HG02759 (cell line): ENCODE measurements at regions not wholly inside any gene's neighbourhood (a gene's known extent, or its start where the extent isn't known, plus 50 kb on each side); places are given as distances from the start of the nearest gene placed in this dataset.
A peak's percentile ranks its signal among the peaks of the same experiment; 100 is the strongest.

ENCODE experiments used
- ATAC-seq: cut with Tn5 transposase; IDR thresholded peaks from one replicate; pipeline ENCODE4 v1.9.1; 2021; ENCODE audit warnings: mild to moderate bottlenecking, moderate library complexity; ENCODE audit not compliant: unreplicated experiment

DNA sequence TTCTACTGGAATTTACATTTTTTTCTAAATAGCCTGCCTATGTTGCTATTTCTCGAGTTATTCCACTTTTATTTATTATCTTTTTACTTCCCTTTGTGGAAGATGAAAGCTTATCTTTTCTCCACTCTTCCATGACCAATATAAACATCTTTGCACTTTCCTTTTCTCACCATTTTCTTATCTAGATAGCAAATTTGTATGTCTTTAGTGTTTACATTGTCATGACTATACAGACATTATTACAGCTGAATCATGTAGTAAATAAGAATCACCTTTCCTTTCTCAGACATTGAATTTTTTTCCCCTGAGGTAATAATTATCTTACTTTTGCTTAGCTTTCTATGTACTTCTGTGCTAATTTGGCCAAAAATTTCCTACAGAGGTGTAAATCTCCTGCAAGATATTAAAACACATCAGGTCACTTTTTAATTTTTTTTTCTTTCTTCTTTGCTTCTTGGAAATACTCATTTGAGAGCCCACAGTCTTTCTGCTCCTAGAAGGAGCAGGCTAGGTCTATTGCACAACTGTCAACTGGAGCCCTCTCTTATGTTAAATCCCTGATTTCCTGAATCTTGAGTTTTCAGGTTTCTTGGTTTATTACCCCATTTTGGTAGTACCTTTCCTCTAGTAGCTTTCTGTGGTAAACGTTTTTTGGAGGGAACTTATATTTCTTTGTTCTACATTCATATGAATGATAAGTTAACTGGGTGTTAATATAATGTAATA is 109.0 kb upstream of the ATP2B1 start:
- ATAC-seq, result no peak

DNA sequence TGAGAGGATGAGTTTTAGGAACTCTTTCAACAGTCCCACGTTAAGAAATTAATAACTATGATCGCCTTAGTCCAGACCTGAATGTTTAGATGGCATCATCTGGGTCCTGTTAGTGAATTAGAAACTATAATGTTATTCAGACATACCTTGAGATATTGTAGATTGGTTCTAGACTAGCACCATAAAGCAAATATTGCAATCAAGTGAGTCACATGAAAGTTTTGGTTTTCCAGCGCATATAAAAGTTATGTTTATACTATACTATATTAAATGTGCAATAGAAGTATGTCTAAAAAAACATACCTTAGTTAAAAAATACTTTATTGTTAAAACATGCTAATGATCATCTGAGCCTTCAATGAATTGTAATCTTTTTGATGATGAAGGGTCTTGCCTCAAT is 106.6 kb upstream of the ATP2B1 start:
- ATAC-seq, result no peak

DNA sequence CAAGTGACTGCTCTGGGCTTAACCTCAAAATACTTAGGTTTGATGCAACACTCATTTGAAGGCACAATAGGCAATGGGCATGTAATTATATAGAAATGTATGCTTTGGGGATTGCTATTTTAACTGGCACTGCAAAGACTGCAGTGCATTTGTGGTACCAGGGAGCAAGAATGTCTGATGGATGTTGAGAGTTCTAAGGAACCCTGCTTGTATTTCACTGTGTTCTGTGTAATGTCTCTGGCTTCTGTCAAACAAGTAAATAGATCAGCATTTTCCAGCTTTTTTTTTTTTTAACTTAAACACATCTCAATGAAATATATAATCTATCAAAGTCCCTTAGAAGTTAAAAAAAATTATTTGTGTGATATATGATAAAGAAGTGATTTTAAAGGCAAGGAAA is 94.8 kb upstream of the ATP2B1 start:
- no peak for ATAC-seq

DNA sequence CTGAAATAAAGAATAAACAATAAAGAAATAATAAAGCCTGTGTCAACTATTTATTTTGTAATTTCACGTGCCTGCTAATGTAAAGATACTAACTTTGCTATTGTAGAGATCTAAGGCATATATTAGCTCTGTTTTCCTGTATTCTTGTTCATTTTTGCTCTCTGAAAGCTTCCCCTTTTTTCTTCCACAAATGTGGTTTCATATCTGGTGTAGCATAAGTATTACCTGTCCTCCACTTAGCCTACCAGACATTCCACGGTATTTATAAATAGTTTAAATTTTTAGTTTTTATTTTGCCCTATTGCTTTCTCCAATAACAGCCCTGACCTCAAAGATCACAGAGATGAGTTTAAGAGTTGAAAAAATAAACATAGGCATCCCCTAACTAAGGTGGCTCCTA is 92.6 kb upstream of the ATP2B1 start:
- ATAC-seq, result no peak

DNA sequence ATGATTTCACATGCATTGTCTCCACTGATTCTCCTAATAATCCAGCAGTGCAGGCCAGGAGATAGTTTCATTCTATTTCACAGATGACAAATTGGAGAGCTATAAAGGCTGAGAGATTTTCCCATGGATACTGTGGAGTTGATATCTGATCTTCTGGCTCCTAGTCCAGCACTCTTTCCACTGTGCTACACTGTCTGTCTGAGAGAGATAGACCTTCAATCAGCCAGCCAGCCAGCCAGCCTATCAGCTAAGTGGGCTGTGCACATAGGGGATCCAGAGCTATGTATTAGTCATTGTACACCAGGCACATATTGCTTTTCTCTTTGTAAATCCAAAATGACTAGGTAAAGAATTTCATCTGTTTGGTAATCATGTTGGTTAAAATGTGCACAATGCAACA is 91.8 kb upstream of the ATP2B1 start:
- no peak for ATAC-seq

DNA sequence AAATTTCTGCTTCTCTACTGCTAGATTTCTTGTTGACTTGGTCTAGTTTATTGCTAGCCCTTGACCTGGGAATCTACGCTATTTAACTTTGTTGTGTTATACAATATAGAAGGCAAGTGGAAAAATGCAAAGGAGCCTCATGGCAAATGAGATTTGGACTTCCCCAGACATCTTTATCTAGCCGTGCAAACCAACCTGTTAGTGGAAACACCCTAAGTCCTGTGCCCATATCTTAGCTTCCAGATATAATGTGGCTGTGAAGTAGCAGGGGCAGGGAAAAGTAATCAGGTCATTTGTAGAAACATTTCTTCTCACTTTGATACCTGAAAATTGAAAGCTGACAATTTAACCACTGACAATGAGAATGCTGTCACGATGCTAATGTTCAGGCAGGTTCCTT is 90.7 kb upstream of the ATP2B1 start:
- ATAC-seq, result no peak

DNA sequence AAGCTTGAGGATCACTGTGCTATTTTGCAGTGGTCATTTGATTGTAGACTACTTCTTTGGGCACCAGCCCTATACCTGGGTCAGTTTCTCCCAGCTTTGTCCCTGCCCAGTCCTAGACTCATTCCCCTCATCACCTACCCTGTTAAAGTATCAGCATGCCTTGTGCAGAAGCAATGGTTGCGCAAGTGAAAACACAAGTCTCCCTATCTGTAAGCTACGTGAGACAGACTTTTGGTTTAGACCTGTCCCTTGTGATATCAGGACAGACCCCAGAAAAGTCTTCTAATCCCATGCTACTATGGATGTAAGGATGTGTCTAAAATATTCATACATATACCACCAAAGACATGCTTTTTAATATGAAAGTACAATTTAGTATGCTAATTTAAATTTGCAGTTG is 88.8 kb upstream of the ATP2B1 start:
- no peak for ATAC-seq

DNA sequence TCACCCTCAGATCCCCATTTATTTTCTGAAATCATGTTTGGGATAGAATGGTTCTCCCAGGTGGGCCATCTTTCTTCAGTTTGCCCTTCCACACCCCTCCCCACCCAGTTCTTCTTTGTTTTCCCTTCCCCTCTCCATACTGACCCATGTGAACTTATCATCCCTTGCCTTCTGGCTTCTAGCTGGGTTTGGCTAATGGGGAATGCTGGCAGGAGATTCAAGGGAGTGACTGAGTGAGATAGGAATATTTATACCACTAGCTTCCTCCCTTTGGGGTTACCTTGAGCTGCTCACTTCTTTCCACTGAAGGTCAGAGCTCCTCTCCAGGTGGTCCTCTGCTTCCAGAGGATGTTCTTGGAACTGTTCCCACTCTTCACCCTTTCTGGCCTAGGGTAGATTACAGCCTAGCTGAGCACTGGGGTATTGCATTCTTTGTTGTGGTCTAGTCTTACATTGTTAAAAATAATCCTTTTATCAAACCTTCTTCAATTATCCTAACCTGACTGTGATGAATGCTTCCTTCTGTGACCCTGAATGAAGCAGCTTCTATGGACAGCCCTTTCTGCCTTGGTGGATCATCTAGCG is 88.3 kb upstream of the ATP2B1 start:
- ATAC-seq, result no peak

DNA sequence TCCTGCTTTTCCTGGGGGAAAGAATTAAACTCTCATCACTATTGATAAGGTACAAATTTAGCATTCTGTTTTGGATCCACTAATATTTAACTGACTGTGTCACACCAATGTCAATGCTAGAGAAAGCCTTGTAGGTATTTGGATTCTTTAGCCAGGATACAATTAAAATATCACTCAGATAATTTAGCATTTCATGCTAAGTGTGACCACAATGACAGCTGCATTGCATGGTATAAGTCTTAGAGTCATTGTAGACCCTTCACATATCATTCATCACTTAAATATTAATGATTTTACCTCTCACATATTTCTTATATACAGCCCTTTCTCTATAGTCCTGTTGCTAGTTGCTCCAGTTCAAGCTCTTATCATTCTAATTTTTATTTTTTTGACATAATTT is 85.3 kb upstream of the ATP2B1 start:
- no peak for ATAC-seq

DNA sequence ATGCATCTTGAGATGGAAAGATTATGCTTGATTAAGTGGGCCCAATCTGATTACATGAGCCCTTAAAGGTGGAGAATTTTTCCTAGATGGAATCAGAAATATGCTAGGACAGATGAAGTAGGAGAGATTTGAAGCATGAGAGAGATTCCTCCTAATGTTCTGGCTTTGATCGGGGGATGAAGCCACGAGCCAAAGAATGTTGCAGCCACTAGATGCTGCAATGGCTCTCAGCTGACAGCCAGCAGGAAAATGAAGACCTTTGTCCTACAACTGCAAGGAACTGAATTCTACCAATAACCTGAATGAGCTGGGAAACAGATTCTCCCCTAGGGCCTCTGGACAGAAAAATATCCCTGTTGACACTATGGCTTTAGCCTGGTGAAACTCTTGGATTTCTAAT is 82.6 kb upstream of the ATP2B1 start:
- no peak for ATAC-seq

DNA sequence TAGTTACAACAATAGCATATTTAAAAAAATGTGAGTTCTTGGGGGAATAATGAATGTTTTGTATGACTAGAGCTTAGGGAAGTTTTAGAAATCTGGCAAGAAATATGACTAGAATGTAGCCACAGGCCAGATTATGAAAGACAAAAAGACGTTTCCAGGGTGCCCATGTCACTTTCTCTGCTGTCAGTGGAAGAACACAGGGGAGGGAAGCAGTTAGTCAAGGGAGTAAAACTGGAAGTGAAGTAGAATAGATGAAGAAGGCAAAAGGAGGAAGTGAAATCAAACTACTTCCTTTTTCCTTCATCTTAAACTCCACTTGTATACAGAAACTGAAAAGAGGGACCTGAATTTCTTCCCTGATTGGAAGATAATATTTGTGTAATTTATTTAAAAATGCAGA is 81.2 kb upstream of the ATP2B1 start:
- peak; percentile 89 for ATAC-seq

DNA sequence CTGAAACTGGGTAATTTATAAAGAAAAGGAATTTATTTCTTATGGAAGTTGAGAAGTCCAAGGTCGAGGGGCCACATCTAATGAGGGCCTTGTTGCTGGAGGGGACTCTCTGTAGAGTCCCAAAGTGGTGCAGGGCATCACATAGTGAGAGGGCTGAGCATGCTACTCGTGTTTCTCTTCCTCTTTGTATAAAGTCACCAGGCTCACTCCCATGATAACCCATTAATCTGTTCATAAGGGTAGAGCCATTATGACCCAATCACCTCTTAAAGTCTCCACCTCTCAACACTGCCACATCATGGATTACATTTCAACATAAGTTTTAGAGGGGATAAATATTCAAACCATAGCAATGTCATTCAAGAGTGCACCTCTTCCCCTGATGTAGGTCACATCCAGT is 79.1 kb upstream of the ATP2B1 start:
- no peak for ATAC-seq

DNA sequence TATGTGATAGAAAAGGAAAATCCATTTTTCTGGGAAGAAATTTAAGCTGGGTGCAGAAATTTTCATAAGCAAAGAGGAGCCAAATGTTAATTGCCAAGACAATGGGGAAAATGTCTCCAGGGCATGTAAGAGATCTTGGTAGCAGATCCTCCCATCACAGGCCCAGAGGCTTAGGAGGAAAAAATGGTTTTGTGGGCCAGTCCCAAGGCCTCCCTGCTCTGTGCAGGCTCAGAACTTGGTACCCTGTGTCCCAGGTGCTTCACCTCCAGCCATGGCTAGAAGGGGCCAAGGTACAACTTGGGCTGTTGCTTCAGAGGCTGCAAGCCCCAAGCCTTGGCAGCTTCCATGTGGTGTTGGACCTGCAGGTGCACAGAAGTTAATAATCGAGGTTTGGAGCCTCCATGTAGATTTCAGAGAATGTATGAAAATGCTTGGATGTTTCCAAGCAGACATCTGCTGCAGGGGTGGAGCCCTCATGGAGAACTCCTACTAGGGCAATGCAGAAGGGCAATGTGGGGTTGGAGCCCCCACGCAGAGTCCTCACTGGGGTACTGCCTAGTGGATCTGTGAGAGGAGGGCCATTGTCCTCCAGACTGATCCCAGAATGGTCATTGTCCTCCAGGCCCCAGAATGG is 77.7 kb upstream of the ATP2B1 start:
- ATAC-seq, result no peak

DNA sequence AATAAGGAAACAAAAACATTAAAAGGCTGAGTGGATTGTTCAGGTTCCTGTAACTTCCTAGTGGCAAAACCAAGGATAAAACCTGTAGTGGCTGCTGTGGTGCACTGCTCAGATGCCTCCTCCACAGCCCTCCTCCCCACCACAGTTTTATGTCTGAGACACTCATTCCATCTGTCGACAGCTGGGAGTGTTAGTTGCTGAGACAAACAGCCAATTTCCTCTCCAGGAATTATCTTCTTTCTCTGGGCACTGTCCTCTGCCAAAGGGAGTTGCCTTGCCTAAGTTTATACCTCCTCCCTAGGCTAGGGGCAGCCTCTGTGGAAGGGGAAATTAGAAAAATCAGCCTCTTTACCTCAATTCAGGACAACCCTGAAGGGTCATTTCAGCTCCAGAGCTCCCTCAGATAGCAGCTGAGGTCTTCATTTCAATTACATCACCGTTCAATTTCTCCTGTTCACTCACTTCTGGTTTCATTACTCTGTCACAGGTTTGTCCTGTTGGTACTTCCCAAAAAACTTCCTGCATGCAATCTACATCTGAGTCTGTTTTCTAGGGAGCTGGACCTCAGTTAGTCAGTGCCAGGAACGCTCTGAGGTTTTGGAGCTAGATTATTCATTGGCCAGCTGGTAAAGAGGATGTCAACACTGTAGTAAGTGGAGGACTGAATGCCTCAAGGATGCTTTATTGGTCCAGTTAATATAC is 74.9 kb upstream of the ATP2B1 start:
- peak; percentile 58 for ATAC-seq

DNA sequence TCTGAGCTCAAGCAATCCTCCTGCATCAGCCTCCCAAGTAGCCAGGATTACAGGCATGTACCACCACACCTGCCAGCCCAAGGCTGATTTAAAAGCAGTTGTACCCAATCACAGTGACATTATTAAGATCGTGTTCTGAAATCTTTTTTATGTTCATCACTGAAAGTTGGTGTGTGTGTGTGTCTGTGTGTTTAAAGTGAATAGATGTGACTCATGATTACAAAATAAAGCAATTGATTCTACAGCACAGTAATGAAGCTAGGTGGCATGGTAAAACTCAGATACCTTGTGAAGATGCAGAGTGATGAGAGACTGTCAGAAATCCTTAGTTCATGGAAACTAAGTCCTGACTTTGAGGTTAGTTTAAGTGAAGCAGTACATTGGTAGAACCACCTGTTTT is 74.2 kb upstream of the ATP2B1 start:
- no peak for ATAC-seq

DNA sequence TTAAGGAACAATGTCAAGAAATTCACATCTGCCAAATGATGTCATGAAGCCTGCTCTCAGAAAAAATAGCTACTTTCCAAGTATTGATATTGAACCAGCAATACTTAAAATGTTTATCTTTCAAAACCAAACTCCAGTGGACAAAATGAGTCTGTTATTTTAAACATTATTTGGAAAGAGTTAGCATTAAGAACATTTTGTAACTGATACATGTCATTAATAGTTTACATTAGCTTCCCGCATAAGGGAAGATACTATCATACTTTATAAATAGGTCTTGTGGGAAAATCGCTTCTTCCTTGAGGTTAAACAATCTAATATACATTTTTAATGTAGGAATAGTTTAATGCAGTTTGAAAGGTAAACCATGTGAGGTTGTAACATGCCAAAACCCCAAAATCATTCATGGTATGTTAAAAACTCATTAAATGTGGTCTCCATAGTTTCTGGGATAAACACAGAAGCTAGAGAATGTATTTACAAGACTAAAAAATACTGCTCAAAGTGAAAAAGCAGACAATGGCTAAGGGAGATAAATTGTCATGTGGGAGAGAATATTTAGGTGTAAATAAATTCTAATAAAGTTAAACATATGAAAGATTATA is 73.4 kb upstream of the ATP2B1 start:
- no peak for ATAC-seq

DNA sequence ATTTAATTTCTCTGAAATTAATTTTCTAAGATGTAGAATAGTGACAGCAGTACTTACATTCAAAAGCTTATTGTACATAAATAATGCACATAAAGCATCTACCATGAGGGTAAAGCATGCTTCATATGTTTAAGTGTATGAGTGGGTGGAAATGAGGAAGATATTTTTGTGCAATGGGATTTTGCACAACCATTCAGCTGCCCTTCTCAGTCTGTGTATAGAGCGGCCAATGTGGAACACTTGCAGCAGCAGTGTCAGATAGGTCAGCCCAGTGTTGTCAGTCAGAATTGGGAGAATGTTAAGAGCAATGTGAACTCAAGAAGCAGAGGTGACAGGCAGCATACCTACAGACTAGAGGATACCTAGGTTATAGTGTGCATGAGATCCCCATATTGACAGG is 72.5 kb upstream of the ATP2B1 start:
- no peak for ATAC-seq

DNA sequence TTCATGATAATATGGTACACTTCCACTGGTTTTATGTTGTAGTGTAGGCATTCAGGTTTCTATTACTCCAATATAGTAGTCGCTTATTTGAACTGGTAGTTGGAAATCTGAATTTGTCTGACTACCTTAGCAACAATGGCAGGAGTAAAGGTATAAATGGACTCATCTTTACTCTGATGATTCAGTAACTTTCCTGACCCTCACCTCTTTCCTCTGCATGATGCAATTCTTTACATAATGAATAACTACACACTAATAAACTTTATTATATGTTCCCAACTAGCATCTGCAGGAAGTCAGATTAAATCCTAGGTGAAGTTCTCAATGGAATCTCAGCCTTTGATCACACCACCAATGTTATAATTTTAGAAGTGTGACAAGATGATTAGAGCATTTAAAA is 70.5 kb upstream of the ATP2B1 start:
- no peak for ATAC-seq

DNA sequence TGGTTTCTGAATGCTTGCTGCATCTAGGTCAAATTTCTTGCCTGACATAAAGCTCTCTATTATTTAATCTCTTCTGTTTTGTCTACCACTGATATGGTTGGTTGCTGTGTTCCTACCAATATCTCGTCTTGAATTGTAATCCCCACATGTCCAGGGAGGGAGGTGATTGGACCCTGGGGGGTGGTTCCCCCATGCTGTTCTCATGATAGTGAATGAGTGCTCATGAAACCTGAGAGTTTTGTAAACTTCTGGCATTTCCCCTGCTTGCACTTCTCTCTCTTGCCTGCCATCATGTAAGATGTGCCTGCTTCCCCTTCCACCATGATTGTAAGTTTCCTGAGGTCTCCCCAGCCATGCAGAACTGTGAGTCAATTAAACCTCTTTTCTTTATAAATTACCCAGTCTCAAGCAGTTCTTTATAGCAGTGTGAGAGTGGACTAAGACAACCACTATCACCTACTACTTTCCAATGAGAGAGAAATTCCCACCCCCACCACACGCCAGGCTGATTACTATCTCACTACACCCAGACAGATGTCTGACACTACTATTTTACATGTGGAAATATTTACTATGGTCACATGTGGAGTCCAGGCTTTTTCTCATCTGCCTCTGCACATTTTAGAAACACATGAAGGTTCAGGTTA is 69.2 kb upstream of the ATP2B1 start:
- ATAC-seq, result no peak

DNA sequence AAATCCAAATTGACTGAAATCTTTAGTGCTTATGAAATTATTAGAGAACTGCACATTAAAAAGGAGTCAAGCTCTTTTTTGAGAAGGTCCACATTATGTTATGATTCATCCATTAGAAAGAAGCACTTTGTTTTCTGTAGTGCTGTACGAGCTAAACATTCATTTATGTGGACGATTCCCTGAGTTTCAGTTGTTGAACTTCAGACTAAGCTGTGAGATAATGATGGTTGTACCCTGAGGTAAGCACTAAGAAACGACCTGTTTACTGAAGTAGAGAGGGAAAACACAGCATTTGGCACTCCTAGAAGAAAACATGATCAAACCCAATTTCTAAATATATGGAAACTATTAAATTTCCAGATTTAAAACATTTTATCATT is 67.3 kb upstream of the ATP2B1 start:
- ATAC-seq, result no peak
